ENCODE measurements at regions not wholly inside any gene's neighbourhood (a gene's known extent, or its start where the extent isn't known, plus 50 kb on each side); places are given as distances from the start of the nearest gene placed in this dataset.
A peak's percentile ranks its signal among the peaks of the same experiment; 100 is the strongest.

DNA sequence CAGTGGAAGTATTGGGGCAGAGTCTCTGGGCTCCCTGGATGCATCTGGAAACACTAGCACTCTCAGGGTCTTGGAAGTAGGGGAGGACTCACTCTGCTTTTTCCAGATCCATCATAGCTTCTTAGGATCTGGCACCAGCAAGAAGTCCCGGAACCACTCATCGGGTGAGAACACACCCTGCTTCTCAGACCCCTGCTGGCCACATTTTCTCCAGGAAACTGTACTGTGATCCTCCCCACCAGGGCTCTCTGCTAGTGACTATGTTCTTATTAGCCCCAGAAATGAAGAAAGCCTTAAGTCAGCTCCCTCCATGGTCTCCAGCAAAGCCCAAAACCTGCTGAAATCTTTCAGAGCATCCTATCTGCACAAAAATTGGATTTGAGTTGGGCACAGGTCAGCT, 197.3 kb upstream of the GADL1 start:
- Histone ChIP-seq H3K4me1 (ENCODE audit: insufficient read depth, low read length, poor library complexity, severe bottlenecking) (no peaks in the 10 kb centered on the region), H3K4me2 (ENCODE audit: low read depth, low read length, poor library complexity, severe bottlenecking) (no peak overlapping the region), H3K79me2 (ENCODE audit: insufficient read depth, low read length) (no peaks in the 10 kb centered on the region), H3K36me3 (ENCODE audit: insufficient read depth, low read length) (no peaks in the 10 kb centered on the region), H2AFZ (ENCODE audit: low read length) (no peak overlapping the region), H3F3A (ENCODE audit: low read depth) (no peaks in the 10 kb centered on the region), H3K27me3 (ENCODE audit: insufficient read depth, low read length, poor library complexity, severe bottlenecking) (no peaks in the 10 kb centered on the region), H3K4me3 (ENCODE audit: low read length, poor library complexity, severe bottlenecking) (no peak overlapping the region), H3K9me2 (replicated peaks; ENCODE audit: low read depth, low read length) (no peaks in the 10 kb centered on the region), H4K20me1 (ENCODE audit: insufficient read depth, low read length, poor library complexity, severe bottlenecking) (no peaks in the 10 kb centered on the region), H3K9me3 (ENCODE audit: insufficient read depth, low read depth, low read length) (no peaks in the 10 kb centered on the region), H3K9ac (ENCODE audit: low read depth, low read length, poor library complexity, severe bottlenecking) (no peak overlapping the region)
- no peak for TF ChIP-seq EZH2phosphoT487 (IDR thresholded peaks at IDR 0.05; ENCODE audit: borderline replicate concordance)
- peak; percentile 21; the same call in 1 of the 2 replicates for TF ChIP-seq CTCF (conservative IDR thresholded peaks at IDR 0.05; ENCODE audit: low read length)

- no peak for TF ChIP-seq CTCF (conservative IDR thresholded peaks at IDR 0.05; ENCODE audit: low read length)
- TF ChIP-seq EZH2phosphoT487 (IDR thresholded peaks at IDR 0.05; ENCODE audit: borderline replicate concordance): no peak
- Histone ChIP-seq H3K4me2 (ENCODE audit: low read depth, low read length, poor library complexity, severe bottlenecking) (no peak overlapping the region), H3K27me3 (ENCODE audit: insufficient read depth, low read length, poor library complexity, severe bottlenecking) (no peaks in the 10 kb centered on the region), H3K9ac (ENCODE audit: low read depth, low read length, poor library complexity, severe bottlenecking) (no peak overlapping the region), H3K4me3 (ENCODE audit: low read length, poor library complexity, severe bottlenecking) (no peak overlapping the region), H3K9me3 (ENCODE audit: insufficient read depth, low read depth, low read length) (no peaks in the 10 kb centered on the region), H3K79me2 (ENCODE audit: insufficient read depth, low read length) (no peaks in the 10 kb centered on the region), H3K9me2 (replicated peaks; ENCODE audit: low read depth, low read length) (no peaks in the 10 kb centered on the region), H3K4me1 (ENCODE audit: insufficient read depth, low read length, poor library complexity, severe bottlenecking) (no peaks in the 10 kb centered on the region), H3F3A (ENCODE audit: low read depth) (no peaks in the 10 kb centered on the region), H4K20me1 (ENCODE audit: insufficient read depth, low read length, poor library complexity, severe bottlenecking) (no peaks in the 10 kb centered on the region), H2AFZ (ENCODE audit: low read length) (no peak overlapping the region), H3K36me3 (ENCODE audit: insufficient read depth, low read length) (no peaks in the 10 kb centered on the region)
Observed at GRCh38 chr3:31092748-31093589, 198.5 kb upstream of the GADL1 start.

DNA sequence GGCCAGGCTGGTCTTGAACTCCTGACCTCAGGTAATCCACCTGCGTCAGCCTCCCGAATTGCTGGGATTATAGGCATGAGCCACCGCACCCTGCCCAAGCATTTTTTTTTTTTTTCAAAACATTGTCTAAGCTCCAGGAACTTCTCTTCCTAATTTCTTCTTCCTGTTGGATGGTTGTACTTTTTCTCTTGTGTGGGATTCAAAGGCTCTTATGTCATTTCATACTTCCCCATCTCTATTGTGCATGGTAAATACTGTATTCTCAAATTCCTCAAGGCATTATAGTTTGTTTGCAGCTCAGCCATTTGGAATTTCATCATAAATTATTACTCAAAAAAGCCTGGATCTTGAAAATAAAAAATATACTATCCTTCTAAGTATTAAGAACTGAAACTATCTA, 199.1 kb upstream of the GADL1 start:
- no peak overlapping the region for H3K4me3 ChIP-seq (ENCODE audit: low read length, poor library complexity, severe bottlenecking)
- no peaks in the 10 kb centered on the region for H3K9me2 ChIP-seq (replicated peaks; ENCODE audit: low read depth, low read length)
- H2AFZ ChIP-seq (ENCODE audit: low read length): no peak overlapping the region
- H3K4me1 ChIP-seq (ENCODE audit: insufficient read depth, low read length, poor library complexity, severe bottlenecking): no peaks in the 10 kb centered on the region
- no peak overlapping the region for H3K4me2 ChIP-seq (ENCODE audit: low read depth, low read length, poor library complexity, severe bottlenecking)
- no peak overlapping the region for H3K9ac ChIP-seq (ENCODE audit: low read depth, low read length, poor library complexity, severe bottlenecking)
- no peaks in the 10 kb centered on the region for H3F3A ChIP-seq (ENCODE audit: low read depth)
- TF ChIP-seq CTCF (conservative IDR thresholded peaks at IDR 0.05; ENCODE audit: low read length): no peak
- TF ChIP-seq EZH2phosphoT487 (IDR thresholded peaks at IDR 0.05; ENCODE audit: borderline replicate concordance): no peak
- no peaks in the 10 kb centered on the region for H3K79me2 ChIP-seq (ENCODE audit: insufficient read depth, low read length)
- H4K20me1 ChIP-seq (ENCODE audit: insufficient read depth, low read length, poor library complexity, severe bottlenecking): no peaks in the 10 kb centered on the region
- no peaks in the 10 kb centered on the region for H3K27me3 ChIP-seq (ENCODE audit: insufficient read depth, low read length, poor library complexity, severe bottlenecking)
- H3K9me3 ChIP-seq (ENCODE audit: insufficient read depth, low read depth, low read length): no peaks in the 10 kb centered on the region
- no peaks in the 10 kb centered on the region for H3K36me3 ChIP-seq (ENCODE audit: insufficient read depth, low read length)

Measured in Loucy (cell line).